ENCODE measurements at regions not wholly inside any gene's neighbourhood (a gene's known extent, or its start where the extent isn't known, plus 50 kb on each side); places are given as distances from the start of the nearest gene placed in this dataset.

- TF ChIP-seq CTCF (IDR thresholded peaks at IDR 0.05; ENCODE audit: control extremely low read depth in 1 of 3, insufficient read depth in 1 of 3, low read depth in 1 of 3, low read length in 3 of 3) (no peak), POU5F1 (IDR thresholded peaks at IDR 0.05; ENCODE audit: low read depth, low read length) (no peak), YY1 (IDR thresholded peaks at IDR 0.05; ENCODE audit: low read depth, low read length) (no peak), TAF7 (optimal IDR thresholded peaks at IDR 0.05; ENCODE audit: borderline replicate concordance, low read depth, low read length) (no peak), RXRA (IDR thresholded peaks at IDR 0.05; ENCODE audit: insufficient read depth, low read depth, low read length) (no peak), EZH2 (IDR thresholded peaks at IDR 0.05; ENCODE audit: low read depth, low read length, severe bottlenecking) (no peak)
Measured at GRCh38 chr12:103097496-103097895, 140.0 kb downstream of the ASCL1 start (continued).
